Choroid plexus epithelial cell (primary cell): ENCODE measurements at regions not wholly inside any gene's neighbourhood (a gene's known extent, or its start where the extent isn't known, plus 50 kb on each side); places are given as distances from the start of the nearest gene placed in this dataset.
"Not testable (repeated sequence)": the region's sequence is repeated elsewhere in the genome, so short reads cannot be mapped to it uniquely, and the experiment has no call there.

Experiments used
- DNase-seq: peaks from one replicate; pipeline ENCODE4 v3.0.0-alpha.2; 2010; ENCODE audit warnings: low read depth
- H3K4me3 ChIP-seq: 2 replicates; pipeline ENCODE4 v1.5.1; 2011; ENCODE audit warnings: low read depth, mild to moderate bottlenecking, control low read depth, low read length, moderate library complexity
- TF ChIP-seq, protein P1 (sequence below): conservative IDR thresholded peaks from 2 replicates; pipeline ENCODE4 v1.5.1; 2011; ENCODE audit warnings: low read depth, mild to moderate bottlenecking, control low read depth, inconsistent platforms, low read length, moderate library complexity

DNA sequence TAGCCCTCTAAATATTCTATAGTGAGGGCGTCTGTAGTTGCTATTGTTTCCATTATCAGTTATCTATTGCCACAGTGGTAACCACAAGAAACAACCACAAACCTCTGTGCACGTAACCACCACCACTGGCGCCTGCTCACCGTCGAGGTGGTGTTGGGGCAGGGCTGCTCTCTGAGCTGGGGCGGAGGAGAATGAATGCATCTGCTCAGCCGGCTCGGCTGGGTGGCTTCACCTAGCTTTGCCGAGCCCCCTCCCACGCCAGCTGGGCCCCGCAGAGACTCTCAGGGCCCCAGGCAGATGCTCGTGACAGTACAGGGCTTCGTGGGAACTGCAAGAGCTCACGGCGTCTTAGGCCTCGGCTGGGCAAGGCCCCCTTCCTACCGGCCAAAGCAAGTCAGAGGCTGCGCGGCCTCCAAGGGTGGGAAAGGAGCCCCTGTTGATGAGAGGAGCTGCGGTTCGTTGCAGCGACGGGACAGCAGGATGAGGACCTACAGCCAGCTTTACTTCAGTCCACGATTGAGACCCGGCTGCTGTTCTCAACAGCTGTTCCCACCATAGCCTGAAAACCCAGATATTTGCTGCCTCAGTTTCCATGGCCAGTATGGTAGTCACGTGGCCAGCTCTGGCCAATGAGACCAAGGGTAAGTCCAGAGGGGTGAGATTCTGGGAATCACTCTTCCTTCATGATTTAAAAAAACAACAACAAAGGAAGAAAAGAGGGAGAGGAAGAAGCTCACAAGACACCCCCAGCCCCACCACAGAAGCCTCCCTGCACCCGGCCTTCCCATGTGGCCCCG, 120.2 kb upstream of the AFDN start:
- no peak for DNase-seq
- no peak overlapping the region for H3K4me3 ChIP-seq
- TF ChIP-seq, protein P1, sequence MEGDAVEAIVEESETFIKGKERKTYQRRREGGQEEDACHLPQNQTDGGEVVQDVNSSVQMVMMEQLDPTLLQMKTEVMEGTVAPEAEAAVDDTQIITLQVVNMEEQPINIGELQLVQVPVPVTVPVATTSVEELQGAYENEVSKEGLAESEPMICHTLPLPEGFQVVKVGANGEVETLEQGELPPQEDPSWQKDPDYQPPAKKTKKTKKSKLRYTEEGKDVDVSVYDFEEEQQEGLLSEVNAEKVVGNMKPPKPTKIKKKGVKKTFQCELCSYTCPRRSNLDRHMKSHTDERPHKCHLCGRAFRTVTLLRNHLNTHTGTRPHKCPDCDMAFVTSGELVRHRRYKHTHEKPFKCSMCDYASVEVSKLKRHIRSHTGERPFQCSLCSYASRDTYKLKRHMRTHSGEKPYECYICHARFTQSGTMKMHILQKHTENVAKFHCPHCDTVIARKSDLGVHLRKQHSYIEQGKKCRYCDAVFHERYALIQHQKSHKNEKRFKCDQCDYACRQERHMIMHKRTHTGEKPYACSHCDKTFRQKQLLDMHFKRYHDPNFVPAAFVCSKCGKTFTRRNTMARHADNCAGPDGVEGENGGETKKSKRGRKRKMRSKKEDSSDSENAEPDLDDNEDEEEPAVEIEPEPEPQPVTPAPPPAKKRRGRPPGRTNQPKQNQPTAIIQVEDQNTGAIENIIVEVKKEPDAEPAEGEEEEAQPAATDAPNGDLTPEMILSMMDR: no peak

DNA sequence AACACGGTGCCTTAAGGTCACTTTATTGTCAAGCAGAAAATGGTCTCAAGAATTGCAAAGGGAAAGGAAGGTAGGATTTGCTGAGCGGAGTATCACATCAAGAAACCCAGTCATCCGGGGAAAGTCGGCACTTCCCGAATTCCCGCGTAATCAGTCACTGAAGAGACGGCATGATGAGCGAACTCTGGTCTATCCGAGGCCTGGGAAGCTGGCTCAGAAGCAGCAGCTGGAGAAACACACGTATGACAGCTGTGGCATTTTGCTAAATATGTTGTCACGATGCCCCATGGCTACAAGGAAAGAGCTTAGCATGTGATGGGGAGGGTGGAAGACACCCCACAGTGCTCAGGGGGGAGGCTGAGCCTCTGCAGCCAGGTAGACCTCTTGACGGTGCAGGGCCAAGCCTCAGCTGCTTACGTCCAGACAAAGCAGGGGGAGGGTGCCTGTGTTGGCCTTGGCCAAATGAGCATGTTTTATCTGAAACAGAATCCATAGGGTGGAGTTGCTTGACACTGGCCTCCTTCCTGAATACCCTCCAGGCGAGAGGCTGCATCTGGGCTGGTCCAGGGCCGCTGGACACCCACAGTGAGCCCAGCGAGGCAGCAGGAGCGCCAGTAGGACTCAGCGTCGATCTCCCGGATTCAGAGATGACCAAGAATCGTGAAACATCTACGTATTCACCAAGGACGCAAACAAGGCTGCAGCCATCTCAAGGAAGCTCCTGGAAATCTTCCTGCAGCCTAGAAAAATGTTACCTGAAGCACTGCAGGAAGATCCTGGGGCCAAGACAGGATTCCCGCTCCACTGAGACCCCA, 118.8 kb upstream of the AFDN start:
- no peak for DNase-seq
- TF ChIP-seq, protein P1: no peak
- H3K4me3 ChIP-seq: no peak overlapping the region

DNA sequence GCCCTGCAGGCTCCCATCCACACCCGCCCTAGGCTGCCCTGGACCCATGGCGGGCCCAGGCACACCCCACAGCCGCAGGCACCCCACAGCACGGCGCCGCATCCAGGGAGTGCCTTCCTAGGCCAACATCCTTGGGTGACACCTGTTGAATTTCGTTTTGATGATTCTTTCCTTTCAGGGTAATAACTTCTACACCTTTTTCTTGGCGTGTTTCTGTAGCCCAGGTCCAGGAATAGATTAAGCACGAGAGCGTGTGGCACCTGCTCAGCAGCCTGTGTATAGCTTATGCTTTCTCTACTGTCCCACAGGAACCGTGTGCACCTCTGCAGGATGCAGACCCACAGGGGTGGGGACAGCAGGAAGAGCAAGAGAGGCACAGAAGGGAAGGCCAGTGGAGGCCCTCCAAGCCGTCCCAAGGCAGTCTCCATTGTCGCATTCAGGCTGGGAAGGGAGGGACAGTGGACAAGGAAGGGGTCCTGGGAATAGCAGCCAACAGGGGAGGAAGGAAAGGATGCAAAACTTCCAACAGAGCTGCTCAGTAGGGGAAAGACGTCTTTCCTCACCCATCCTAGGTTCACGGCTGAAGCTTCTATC, 118.1 kb upstream of the AFDN start:
- DNase-seq: no peak
- H3K4me3 ChIP-seq: no peak overlapping the region
- TF ChIP-seq, protein P1: no peak

DNA sequence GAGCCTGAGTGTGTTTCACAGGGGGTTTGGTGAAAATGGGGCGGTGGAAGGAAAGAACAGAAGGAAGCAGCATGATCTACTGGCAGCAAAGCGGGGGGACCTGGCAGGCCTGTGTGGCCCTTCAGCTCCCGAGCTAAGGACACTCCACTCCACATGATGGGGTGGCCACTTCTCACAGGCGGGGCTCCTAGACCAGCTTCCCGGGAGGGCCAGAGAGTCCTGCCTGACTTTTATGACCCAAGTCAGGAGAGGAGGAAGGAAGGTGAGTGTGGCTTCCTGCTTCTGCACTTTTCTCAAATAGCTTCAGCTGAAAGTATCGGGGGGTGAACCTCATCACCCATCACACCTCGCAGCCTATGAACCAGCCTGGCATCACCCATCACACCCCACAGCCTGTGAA, 117.5 kb upstream of the AFDN start:
- H3K4me3 ChIP-seq: no peak overlapping the region
- no peak for DNase-seq
- TF ChIP-seq, protein P1: no peak

DNA sequence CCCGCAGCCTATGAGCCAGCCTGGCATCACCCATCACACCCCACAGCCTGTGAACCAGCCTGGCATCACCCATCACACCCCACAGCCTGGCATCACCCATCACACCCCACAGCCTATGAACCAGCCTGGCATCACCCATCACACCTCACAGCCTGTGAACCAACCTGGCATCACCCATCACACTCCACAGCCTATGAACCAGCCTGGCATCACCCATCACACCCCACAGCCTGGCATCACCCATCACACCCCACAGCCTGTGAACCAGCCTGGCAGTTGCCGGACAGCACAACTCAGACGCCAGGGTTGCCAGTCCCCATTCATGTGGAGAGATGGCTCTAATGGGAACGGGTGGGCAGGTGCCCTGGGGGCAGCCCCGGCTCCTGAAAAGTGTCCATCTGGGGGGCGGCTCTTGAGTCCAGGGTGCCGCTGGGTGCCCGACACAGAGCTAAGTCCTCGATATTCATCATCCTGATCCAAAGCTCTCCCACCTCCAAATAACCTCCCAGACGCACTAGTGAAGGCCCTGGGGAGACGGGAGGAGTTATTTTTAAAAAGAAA, 116.9 kb upstream of the AFDN start:
- not testable (repeated sequence) for DNase-seq, H3K4me3 ChIP-seq

DNA sequence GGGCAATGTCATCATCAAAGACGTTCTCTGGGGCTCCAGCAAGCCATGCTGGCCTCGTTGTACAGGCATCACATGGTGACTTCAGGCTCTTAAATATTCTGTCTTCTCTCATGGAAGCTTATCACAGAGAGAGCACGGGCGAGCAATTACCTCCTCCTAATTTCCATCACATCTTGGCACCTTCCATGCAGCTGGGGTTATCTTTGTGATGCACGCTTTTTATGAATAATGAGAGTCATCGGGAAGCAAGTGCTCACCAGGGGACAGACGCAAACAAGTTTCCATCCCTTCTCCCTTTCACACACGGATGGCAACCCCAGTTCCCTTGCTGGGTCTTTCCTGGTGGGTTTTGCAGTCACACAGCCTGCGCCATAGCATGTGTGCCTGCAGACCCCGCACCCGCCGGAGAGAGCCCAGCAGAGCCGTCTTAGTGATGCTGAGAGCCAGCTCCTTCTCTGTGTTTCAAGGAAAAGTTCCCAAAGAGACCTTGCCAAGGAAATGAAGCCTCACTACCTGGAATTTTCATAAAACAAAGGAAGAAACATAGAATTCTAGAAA, 116.3 kb upstream of the AFDN start:
- H3K4me3 ChIP-seq: no peak overlapping the region
- DNase-seq: no peak
- TF ChIP-seq, protein P1: no peak

DNA sequence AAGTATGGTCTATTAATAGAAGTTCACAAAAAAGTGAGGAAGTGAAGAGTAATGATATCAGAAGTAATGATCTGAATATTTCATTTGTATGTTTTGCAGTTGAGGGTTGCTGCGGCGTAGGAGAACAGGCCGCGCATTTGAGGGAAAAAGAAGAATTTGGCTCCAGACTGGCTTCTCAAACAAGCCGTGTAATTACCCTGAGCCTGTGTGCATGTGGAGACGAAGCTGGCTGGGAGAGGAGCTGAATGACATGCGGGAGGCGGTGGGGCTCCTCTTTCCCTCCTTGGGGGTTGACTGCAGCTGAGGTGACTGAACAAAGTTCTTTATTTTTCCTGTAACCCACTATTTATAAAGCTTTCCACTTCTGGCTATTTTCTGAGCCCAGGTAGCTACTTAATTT, 115.5 kb upstream of the AFDN start:
- TF ChIP-seq, protein P1: no peak
- DNase-seq: no peak
- H3K4me3 ChIP-seq: no peak overlapping the region
